ENCODE measurements at regions not wholly inside any gene's neighbourhood (a gene's known extent, or its start where the extent isn't known, plus 50 kb on each side); places are given as distances from the start of the nearest gene placed in this dataset.

- TF ChIP-seq HCFC1 (IDR thresholded peaks at IDR 0.05; ENCODE audit: low read depth, low read length), result no peak
- TF ChIP-seq ZNF646 (CRISPR knock-in tag; IDR thresholded peaks at IDR 0.05), result peak; percentile 24; the same call in 1 of the 2 replicates
- peak; percentile 33; the same call in 1 of the 2 replicates for TF ChIP-seq ZFY (CRISPR knock-in tag; IDR thresholded peaks at IDR 0.05)
- TF ChIP-seq MIER3 (CRISPR knock-in tag; IDR thresholded peaks at IDR 0.05; ENCODE audit: borderline replicate concordance), result no peak
- TF ChIP-seq DZIP1 (CRISPR knock-in tag; IDR thresholded peaks at IDR 0.05), result peak; percentile 61; the same call in 1 of the 2 replicates
- TF ChIP-seq KDM1A (CRISPR knock-in tag; IDR thresholded peaks at IDR 0.05), result no peak
- TF ChIP-seq NRL (CRISPR knock-in tag; IDR thresholded peaks at IDR 0.05; ENCODE audit: borderline replicate concordance), result 0 out of 2 replicates have a peak, but pooled peaks have one; percentile 9
- TF ChIP-seq PITX1 (CRISPR knock-in tag; IDR thresholded peaks at IDR 0.05), result 0 out of 2 replicates have a peak, but pooled peaks have one; percentile 23
- 0 out of 2 replicates have a peak, but pooled peaks have one; percentile 33 for TF ChIP-seq NR2C2 (CRISPR knock-in tag; IDR thresholded peaks at IDR 0.05; ENCODE audit: borderline replicate concordance)
- 0 out of 2 replicates have a peak, but pooled peaks have one; percentile 87 for TF ChIP-seq ZNF296 (CRISPR knock-in tag; conservative IDR thresholded peaks at IDR 0.05)
- TF ChIP-seq ZNF556 (CRISPR knock-in tag; IDR thresholded peaks at IDR 0.05; ENCODE audit: borderline replicate concordance), result peak; percentile 69; the same call in 1 of the 2 replicates
- TF ChIP-seq NR2F2 (IDR thresholded peaks at IDR 0.05; ENCODE audit: borderline replicate concordance, low read depth), result 0 out of 2 replicates have a peak, but pooled peaks have one; percentile 35
- no peak for TF ChIP-seq TCF12 (IDR thresholded peaks at IDR 0.05)
- TF ChIP-seq TCF12 (CRISPR knock-in tag; IDR thresholded peaks at IDR 0.05), result no peak
- TF ChIP-seq ZBTB38 (CRISPR knock-in tag; IDR thresholded peaks at IDR 0.05), result no peak; the same call in 1 of the 2 replicates
- no peak for TF ChIP-seq FUBP1 (CRISPR knock-in tag; IDR thresholded peaks at IDR 0.05; ENCODE audit: borderline replicate concordance)
- peak; percentile 30; the same call in 1 of the 2 replicates for TF ChIP-seq MAX (IDR thresholded peaks at IDR 0.05)
These were observed 177.7 kb upstream of the CIBAR2 start (continued) for GRCh38 chr16:85289760-85290625.
